H7 (cell line): ENCODE measurements at regions not wholly inside any gene's neighbourhood (a gene's known extent, or its start where the extent isn't known, plus 50 kb on each side); places are given as distances from the start of the nearest gene placed in this dataset.
A peak's percentile ranks its signal among the peaks of the same experiment; 100 is the strongest.

Experiments used
- DNase-seq: peaks from one replicate; pipeline ENCODE4 v3.0.0; 2012
- H3K27me3 ChIP-seq: 2 replicates; pipeline ENCODE4 v1.6.0; 2011; ENCODE audit warnings: mild to moderate bottlenecking, low read length; ENCODE audit not compliant: control insufficient read depth, insufficient read depth
- H3K36me3 ChIP-seq: replicated peaks from 2 replicates; pipeline ENCODE4 v1.5.1; 2011; ENCODE audit warnings: low read length; ENCODE audit not compliant: control insufficient read depth, insufficient read depth
- H3K4me3 ChIP-seq: 2 replicates; pipeline ENCODE4 v1.5.1; 2011; ENCODE audit warnings: low read depth, mild to moderate bottlenecking, control low read depth, low read length, moderate library complexity; ENCODE audit not compliant: insufficient read depth

DNA sequence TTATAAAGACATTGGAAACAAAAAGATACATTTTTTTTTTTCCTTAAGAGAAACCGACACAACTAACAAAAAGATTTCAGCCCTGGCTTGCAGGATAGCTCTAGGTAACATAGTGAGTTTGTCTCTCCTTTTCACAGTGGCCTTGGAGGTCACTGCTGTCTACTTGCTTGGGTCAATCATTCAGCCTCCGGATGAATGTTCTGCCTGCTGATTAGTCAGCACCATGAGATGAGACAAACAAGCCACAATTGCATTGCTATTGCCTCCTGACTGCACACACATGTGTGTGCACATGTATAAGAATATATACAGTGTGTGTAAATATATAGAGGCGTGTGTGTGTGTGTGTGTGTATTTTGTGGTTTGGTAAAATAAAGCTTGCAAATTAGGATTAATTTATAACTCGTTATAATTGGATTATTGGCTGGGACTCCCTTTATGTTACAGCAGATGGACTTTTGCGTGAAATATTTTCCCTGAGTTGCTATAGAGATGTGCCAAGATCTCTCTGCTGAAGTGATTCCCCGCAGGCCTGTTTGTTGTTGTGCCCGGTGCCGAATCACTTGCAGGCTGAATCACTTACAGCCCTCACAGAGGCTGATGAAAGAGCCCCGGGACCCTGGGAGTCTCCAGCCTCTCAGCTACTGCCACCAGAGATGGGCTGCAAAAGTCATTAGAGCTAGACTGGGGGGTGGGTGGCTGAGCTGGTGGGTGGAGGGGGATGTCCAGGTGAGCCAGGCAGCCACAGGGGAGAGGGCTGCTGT, 161.2 kb downstream of the FGF18 start:
- Histone ChIP-seq H3K27me3 (no peaks in the 10 kb centered on the region), H3K36me3 (no peaks in the 10 kb centered on the region), H3K4me3 (no peak overlapping the region)
- no peak for DNase-seq

DNA sequence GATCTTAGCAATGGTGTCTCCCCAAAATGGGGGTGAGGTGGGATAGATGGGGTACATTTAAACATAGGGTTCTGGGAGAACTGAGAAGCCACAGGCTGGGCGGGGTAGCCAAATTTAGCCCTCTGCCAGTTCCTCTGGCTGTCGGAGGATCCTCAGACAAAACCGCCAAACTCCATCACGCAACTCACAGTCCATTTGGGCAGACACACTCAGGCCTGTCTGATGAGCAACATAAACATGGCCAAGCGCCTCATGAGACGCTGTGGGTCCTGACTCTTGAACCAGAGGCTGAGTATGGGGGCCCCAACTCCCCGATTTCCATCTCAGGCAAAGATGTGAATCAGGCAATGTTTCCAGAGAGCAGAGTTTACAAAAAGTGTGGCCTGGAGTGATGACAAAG, 162.3 kb downstream of the FGF18 start:
- DNase-seq: no peak
- Histone ChIP-seq H3K27me3 (no peaks in the 10 kb centered on the region), H3K36me3 (no peaks in the 10 kb centered on the region), H3K4me3 (no peak overlapping the region)

DNA sequence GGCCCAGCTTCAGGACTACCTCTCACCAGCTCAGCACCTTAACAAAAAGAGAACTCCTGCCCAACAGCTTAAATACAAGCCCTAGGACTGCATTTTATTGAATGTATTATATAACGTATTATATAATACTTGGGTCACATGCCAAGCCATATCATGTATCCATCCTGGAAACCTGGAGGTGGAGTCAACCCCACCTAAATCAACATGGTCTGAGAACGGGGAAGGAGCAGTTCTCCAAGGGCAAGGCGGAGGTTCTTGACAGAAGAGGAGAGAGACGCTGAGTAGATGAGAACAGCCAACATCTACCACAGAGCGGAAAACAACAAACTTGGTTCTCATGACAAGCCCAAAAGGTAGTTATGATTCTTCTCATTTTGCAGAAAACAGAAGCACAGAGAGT, 163.4 kb downstream of the FGF18 start:
- DNase-seq: no peak
- H3K27me3 ChIP-seq: no peaks in the 10 kb centered on the region
- no peak overlapping the region for H3K4me3 ChIP-seq
- no peaks in the 10 kb centered on the region for H3K36me3 ChIP-seq

DNA sequence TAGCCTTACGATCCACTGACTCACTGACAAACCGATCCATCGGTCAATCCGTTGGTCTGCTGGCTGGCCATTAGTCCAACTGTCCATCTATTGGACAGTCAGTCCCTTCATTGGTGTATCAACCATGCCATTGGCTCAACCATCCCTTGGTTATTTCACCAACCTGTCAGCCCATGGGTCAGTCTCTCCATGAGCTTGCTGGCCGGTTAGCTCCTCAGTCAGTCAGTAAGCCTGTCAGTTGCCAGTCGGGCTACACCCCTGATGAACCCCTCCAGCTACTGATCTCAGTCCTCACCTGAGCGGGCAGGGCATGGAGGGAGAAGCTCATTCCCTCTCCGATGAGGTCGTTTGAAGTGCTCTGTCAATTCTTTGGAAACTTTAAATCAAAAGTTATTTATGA, 166.5 kb downstream of the FGF18 start:
- Histone ChIP-seq H3K27me3 (no peaks in the 10 kb centered on the region), H3K36me3 (no peaks in the 10 kb centered on the region), H3K4me3 (no peak overlapping the region)
- DNase-seq: no peak

DNA sequence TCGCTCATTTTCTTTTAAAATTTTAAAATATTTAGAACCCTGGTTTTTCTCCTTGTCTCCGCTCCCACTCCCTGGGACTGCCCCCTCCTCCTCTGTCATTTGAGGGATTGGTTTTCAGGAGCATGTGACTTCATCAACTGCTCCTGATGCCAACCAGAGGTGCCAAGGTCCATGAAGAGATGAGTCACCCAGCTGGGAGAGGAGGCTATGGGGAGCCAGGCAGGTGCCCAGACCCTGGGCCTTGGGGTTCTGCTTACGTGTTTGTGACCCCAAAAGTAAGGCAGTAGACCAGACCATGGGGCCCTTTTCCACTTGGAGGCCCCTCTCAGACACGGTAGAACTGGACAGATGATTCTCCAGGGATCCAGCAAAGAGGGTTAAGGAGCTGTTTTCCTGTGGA, 167.0 kb downstream of the FGF18 start:
- DNase-seq: no peak
- H3K27me3 ChIP-seq: no peaks in the 10 kb centered on the region
- H3K4me3 ChIP-seq: no peak overlapping the region
- no peaks in the 10 kb centered on the region for H3K36me3 ChIP-seq

DNA sequence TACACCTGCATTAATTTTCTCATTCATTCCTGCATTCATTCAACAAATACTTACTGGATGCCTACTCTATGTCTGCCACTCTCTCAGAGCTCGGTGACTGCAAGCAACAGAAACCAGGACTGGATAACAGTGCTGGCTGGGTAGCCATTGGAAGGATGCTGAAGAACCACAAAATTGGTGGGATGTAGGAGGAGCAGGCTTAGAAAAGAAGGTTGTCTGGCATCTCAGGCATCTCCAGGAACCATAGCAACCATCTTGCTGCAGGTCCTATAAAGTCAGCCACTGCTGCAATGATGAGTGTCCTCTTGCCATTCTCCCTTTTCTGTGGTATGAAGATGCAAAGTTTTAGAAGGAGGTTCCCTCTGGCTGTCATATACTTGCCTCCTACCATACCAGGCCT, 168.6 kb downstream of the FGF18 start:
- no peak overlapping the region for H3K4me3 ChIP-seq
- DNase-seq: no peak

DNA sequence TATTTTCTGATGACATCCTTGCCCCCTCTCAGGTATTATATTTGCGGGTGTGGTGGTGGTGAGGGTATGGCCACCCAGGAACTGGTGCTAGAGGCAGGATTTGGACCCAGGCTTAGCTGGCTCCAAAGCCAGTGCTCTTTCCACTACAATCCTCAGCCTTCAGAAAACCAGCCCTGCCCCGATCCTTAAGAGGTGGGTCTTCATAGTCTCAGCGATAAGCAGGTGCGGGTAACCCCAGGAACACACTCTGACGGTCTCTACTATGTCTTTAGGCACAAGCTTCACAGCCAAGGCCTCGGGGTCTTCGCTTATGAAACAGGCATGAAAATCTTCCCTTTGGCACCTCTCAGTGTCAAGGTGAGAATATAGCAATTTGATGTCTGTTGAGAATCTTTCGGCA, 169.3 kb downstream of the FGF18 start:
- no peak for DNase-seq
- no peak overlapping the region for H3K4me3 ChIP-seq

More for the DNA sequence above, 168.6 kb downstream of the FGF18 start:
- H3K27me3 ChIP-seq: no peaks in the 10 kb centered on the region
- no peaks in the 10 kb centered on the region for H3K36me3 ChIP-seq

DNA sequence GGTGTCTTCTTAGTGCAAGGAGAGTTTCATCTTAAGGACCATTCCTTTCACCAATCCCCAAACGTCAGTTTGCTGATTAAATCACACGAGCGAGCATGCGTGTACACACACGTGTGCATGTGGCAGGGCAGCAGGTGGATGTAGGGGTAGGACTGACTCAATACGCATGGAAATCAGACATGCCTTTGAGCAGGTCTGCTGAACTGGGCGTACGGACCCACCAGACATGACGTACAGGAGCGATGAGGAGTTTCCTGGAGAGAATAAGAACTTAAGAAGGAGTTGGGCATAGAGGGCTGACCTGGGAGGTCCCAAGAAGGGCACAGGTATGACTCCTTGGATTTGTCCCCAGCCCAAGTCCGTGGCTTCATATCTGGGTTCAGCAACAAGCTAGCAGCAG, 170.0 kb downstream of the FGF18 start:
- Histone ChIP-seq H3K27me3 (no peaks in the 10 kb centered on the region), H3K36me3 (no peaks in the 10 kb centered on the region), H3K4me3 (no peak overlapping the region)
- no peak for DNase-seq

More for the DNA sequence above, 169.3 kb downstream of the FGF18 start:
- Histone ChIP-seq H3K27me3 (no peaks in the 10 kb centered on the region), H3K36me3 (no peaks in the 10 kb centered on the region)

DNA sequence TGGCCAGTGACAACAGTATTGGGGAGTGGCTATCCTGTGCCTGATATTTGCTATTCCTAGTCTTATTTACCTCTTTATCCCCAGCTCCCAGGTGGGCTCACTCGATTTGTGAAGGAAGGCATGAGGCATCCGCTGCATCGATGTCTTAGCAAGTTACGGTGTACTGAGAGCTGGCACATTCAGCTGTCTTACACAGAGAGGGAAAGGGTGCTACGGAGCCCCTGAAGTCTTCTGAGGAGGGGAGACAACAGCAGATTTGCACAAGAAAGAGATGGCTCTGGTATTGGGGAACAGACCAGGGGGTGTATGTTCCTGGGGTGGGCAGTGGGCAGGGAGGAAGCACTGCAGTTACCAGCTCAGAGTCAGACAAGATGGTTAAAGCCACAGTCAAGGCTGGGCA, 172.6 kb downstream of the FGF18 start:
- DNase-seq: no peak
- H3K36me3 ChIP-seq: no peaks in the 10 kb centered on the region
- H3K27me3 ChIP-seq: no peaks in the 10 kb centered on the region
- H3K4me3 ChIP-seq: no peak overlapping the region

DNA sequence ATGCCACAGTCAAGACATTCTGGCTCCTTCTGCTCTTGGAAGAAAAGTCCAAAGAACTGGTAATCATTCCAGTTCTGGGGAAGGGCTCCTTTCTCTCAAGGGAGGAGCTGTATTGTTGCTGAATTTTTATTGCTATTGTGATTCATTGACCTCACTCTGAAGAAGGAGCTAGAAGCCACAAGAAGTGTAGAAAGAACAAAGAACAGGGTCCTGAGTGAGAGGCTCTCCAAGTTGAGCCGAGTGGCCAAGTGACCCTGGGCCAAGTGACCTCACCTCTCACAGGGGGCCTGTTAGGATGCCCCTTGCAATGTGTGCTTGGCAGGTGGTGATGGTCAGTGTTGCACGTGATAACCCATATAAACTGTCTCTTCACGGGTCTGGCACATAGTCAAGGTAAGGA, 173.3 kb downstream of the FGF18 start:
- no peak for DNase-seq
- Histone ChIP-seq H3K4me3 (no peak overlapping the region), H3K27me3 (no peaks in the 10 kb centered on the region)

DNA sequence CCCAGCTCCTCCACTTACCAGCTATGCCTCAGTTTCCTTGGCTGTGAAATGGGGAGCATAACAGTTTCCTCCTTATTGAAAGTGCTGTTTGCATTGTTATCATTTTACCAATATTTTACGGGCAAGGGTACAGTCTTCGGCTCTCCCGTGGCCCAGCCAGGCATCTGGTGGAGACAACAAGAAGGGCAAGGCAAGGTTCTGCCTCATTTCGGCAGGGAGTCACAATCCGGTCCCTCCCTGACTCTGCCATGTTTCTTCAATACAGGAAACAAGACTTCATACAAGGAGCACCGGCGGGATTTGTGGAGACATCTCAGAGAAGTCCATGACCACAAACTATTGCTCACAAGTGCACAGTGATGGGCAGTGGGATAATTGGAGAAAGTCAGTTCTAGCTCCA, 174.0 kb downstream of the FGF18 start:
- no peak for DNase-seq
- Histone ChIP-seq H3K27me3 (no peaks in the 10 kb centered on the region), H3K4me3 (no peak overlapping the region), H3K36me3 (no peaks in the 10 kb centered on the region)

More for the DNA sequence above, 173.3 kb downstream of the FGF18 start:
- no peaks in the 10 kb centered on the region for H3K36me3 ChIP-seq

DNA sequence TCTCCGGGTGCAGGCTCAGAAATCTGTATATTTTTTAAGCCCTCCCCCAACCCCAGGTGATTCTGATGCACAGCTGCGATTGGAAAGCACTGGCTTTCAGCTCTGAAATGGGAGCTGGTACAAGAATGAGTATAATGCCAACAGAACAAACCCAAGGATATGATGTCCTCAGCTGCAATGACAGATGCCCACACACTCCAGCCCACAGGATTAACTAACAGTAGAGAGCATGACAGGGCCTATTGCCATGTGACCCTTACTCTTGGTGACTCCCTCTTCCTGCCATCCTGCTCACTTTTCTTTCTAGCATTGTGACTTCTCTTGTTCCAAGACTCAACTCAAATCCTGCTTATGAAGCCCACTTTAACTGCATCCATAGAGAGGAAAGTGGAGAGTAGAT, 174.5 kb downstream of the FGF18 start:
- H3K27me3 ChIP-seq: no peaks in the 10 kb centered on the region
- no peaks in the 10 kb centered on the region for H3K36me3 ChIP-seq
- DNase-seq: no peak

DNA sequence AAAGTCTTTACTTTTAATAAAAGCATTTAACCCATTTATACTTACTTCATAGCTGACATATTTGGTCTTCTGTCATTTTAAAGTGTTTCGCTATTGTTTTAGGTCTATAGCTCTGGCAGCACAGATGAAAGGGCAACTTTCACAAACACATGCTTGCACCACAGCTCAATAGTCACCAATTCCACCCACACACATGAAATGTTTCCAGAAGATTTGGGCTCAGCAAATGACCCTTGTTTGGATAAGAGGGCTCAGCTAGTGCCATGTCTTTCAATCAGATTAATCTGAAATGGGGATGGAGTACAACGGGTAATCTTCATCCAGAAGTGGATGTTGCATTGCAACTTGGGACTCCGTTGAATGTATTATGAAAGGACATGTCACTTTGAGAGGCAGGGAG, 176.0 kb downstream of the FGF18 start:
- no peak for DNase-seq
- no peaks in the 10 kb centered on the region for H3K27me3 ChIP-seq
- no peak overlapping the region for H3K4me3 ChIP-seq
- no peaks in the 10 kb centered on the region for H3K36me3 ChIP-seq

More for the DNA sequence above, 174.5 kb downstream of the FGF18 start:
- H3K4me3 ChIP-seq: no peak overlapping the region

DNA sequence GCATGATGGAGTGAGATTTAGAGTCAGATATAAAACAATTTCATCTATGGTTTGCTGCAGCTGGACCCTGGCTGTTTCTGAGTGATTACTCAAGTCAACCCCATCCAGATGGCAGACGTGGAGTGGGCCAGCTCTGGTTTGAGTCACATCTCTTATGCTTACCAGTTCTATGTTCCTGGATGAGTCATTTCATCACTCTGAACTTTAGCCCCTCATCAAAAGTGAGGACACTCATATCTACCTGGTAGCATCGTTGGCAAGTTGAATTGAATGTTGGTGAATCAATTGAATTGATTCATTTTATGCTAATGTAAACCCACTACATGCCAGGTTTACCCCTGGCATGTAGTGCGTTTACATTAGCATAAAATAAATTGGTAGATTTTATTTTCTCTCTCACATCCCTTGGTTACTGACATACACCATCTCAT, 176.4 kb downstream of the FGF18 start:
- Histone ChIP-seq H3K36me3 (no peaks in the 10 kb centered on the region), H3K27me3 (no peaks in the 10 kb centered on the region), H3K4me3 (no peak overlapping the region)
- no peak for DNase-seq

DNA sequence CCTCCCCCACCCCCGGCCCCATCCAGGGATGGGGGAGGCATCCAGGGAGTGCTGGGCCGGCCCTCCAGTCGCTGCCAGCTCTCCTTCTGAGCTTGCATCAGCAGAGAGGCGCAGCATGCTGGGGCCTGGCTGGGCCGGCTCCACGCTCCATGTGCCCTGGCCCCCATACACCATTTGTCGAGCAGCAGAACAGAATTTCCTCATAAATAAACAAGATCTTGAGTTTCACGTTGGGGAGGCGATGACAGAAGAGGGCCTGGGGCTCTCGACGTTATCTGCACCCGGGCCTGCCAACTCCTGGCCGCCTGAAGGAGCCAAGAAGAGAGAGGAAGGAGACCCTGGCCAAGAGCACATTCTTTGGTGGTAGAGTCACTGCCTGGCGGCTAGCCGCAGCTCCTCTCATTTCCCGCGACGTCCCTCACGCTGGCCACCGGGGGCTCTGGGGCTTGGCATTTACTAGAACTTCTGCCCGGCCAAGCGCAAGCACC, 177.0 kb downstream of the FGF18 start:
- H3K27me3 ChIP-seq: no peaks in the 10 kb centered on the region
- peak; percentile 81 for DNase-seq
- no peaks in the 10 kb centered on the region for H3K36me3 ChIP-seq
- H3K4me3 ChIP-seq: no peak overlapping the region
